Fibroblast of skin of back (primary cell): ENCODE measurements at regions not wholly inside any gene's neighbourhood (a gene's known extent, or its start where the extent isn't known, plus 50 kb on each side); places are given as distances from the start of the nearest gene placed in this dataset.
"Not testable (repeated sequence)": the region's sequence is repeated elsewhere in the genome, so short reads cannot be mapped to it uniquely, and the experiment has no call there.

Experiments
- DNase-seq: peaks from one replicate; pipeline ENCODE4 v3.0.0-alpha.2; 2013

GRCh38 chr3:178967177-178967532, 104.5 kb downstream of the ZMAT3 start:
- DNase-seq = no peak

- DNase-seq = peak; percentile 54
Observed at GRCh38 chr3:178966299-178967176, 105.1 kb downstream of the ZMAT3 start.

GRCh38 chr3:178964551-178964950, 107.1 kb downstream of the ZMAT3 start:
- no peak for DNase-seq

GRCh38 chr3:178960918-178961317, 110.7 kb downstream of the ZMAT3 start:
- no peak for DNase-seq

GRCh38 chr3:178960181-178960580, 111.4 kb downstream of the ZMAT3 start:
- DNase-seq = peak; percentile 28

GRCh38 chr3:178950676-178951075, 120.9 kb downstream of the ZMAT3 start:
- DNase-seq = peak; percentile 8

GRCh38 chr3:178949896-178950295, 121.7 kb downstream of the ZMAT3 start:
- no peak for DNase-seq

- no peak for DNase-seq
Observed at GRCh38 chr3:178948546-178948945, 123.1 kb downstream of the ZMAT3 start.

- DNase-seq = peak; percentile 11
Observed at GRCh38 chr3:178947738-178948137, 123.9 kb downstream of the ZMAT3 start.

GRCh38 chr3:178942261-178942660, 129.3 kb downstream of the ZMAT3 start:
- DNase-seq = not testable (repeated sequence)

- DNase-seq = no peak
Observed at GRCh38 chr3:178930116-178930515, 141.5 kb downstream of the ZMAT3 start.

- no peak for DNase-seq
Observed at GRCh38 chr3:178916223-178916622, 155.4 kb downstream of the ZMAT3 start.

GRCh38 chr3:178915365-178915764, 156.2 kb downstream of the ZMAT3 start:
- no peak for DNase-seq

- DNase-seq = peak; percentile 81
Observed at GRCh38 chr3:178907081-178907480, 164.5 kb downstream of the ZMAT3 start.

- DNase-seq = no peak
Observed at GRCh38 chr3:178901204-178901603, 170.4 kb downstream of the ZMAT3 start.

- no peak for DNase-seq
Observed at GRCh38 chr3:178900029-178900646, 171.5 kb downstream of the ZMAT3 start.

GRCh38 chr3:178895178-178895789, 176.3 kb downstream of the ZMAT3 start:
- DNase-seq = no peak
